Naive thymus-derived CD4-positive, alpha-beta T cell (primary cell): ENCODE measurements at regions not wholly inside any gene's neighbourhood (a gene's known extent, or its start where the extent isn't known, plus 50 kb on each side); places are given as distances from the start of the nearest gene placed in this dataset.

Experiments
- ATAC-seq: fragments of 150-1000 bp; cut with Tn5 transposase; 2 replicates; pipeline ENCODE4 v1.10.0; 2021; ENCODE audit warnings: mild to moderate bottlenecking, moderate library complexity
- CTCF ChIA-PET: fragments of 350-600 bp; sonication (Branson Sonifier 250); formaldehyde crosslinking; loops from one replicate; lab custom pipeline; 2021; ENCODE audit warnings: antibody characterized with exemption; lab: Charles Lee
- POLR2A ChIA-PET: fragments of 350-600 bp; sonication (Branson Sonifier 250); formaldehyde crosslinking; loops from one replicate; lab custom pipeline; 2021; ENCODE audit warnings: antibody characterized with exemption, inconsistent platforms; lab: Charles Lee
- DNase-seq, 9 donors: peaks; one replicate each; pipeline versions ENCODE4 v3.0.0 to v3.0.0-alpha.2; 2020 to 2022; ENCODE audit warnings: mixed read lengths in 1 of 9
- H3K27ac ChIP-seq: one replicate; pipeline ENCODE4 v1.7.0; 2013; ENCODE audit warnings: mild to moderate bottlenecking, low read depth, low read length, moderate library complexity
- H3K27me3 ChIP-seq, 2 donors: one replicate each; pipeline ENCODE4 v1.7.0; 2013; ENCODE audit warnings: low read length in 2 of 2, mild to moderate bottlenecking in 2 of 2, moderate library complexity in 2 of 2; ENCODE audit not compliant: control insufficient read depth in 2 of 2, insufficient read depth in 2 of 2
- H3K36me3 ChIP-seq, 3 experiments: 1 replicate in 2 of 3; 2 replicates in 1 of 3; pipeline ENCODE4 v1.7.0; 2013; ENCODE audit warnings: low read length in 3 of 3, mild to moderate bottlenecking in 3 of 3, moderate library complexity in 1 of 3; ENCODE audit not compliant: insufficient read depth in 3 of 3, control insufficient read depth in 2 of 3
- H3K4me1 ChIP-seq, 2 donors: one replicate each; pipeline ENCODE4 v1.7.0; 2013; ENCODE audit warnings: low read length in 2 of 2, mild to moderate bottlenecking in 2 of 2, moderate library complexity in 1 of 2; ENCODE audit not compliant: control insufficient read depth in 2 of 2, insufficient read depth in 2 of 2
- H3K4me3 ChIP-seq: 2 replicates; pipeline ENCODE4 v1.7.0; 2013; ENCODE audit warnings: mild to moderate bottlenecking, low read length
- H3K9me3 ChIP-seq, 3 experiments: 1 replicate in 2 of 3; 2 replicates in 1 of 3; pipeline ENCODE4 v1.7.0; 2013; ENCODE audit warnings: low read length in 3 of 3; ENCODE audit not compliant: control insufficient read depth in 2 of 3
- H3K27ac Mint-ChIP-seq, 9 donors: one replicate each; pipeline ENCODE4 v1.8.0; 2020 to 2022; ENCODE audit warnings: mixed read lengths in 9 of 9, mild to moderate bottlenecking in 8 of 9, moderate library complexity in 5 of 9, inconsistent platforms in 2 of 9
- H3K27me3 Mint-ChIP-seq, 5 donors: one replicate each; pipeline ENCODE4 v1.8.0; 2021 to 2022; ENCODE audit warnings: mixed read lengths in 5 of 5, mild to moderate bottlenecking in 1 of 5
- H3K36me3 Mint-ChIP-seq, 5 donors: one replicate each; pipeline ENCODE4 v1.8.0; 2020 to 2022; ENCODE audit warnings: mixed read lengths in 5 of 5, mild to moderate bottlenecking in 3 of 5, inconsistent platforms in 1 of 5
- H3K4me1 Mint-ChIP-seq, 7 donors: one replicate each; pipeline ENCODE4 v1.8.0; 2020 to 2022; ENCODE audit warnings: mixed read lengths in 7 of 7, mild to moderate bottlenecking in 3 of 7, inconsistent platforms in 1 of 7
- H3K4me3 Mint-ChIP-seq, 10 donors: one replicate each; pipeline ENCODE4 v1.8.0; 2020 to 2022; ENCODE audit warnings: mild to moderate bottlenecking in 10 of 10, mixed read lengths in 10 of 10, moderate library complexity in 6 of 10, inconsistent platforms in 2 of 10
- H3K9me3 Mint-ChIP-seq, 11 donors: one replicate each; pipeline ENCODE4 v1.8.0; 2020 to 2022; ENCODE audit warnings: mixed read lengths in 11 of 11, mild to moderate bottlenecking in 4 of 11, inconsistent platforms in 1 of 11, moderate library complexity in 1 of 11
- intact Hi-C, 2 donors: fragments of 100-400 bp; cut with micrococcal nuclease; formaldehyde crosslinking; loops; one replicate each; pipeline ENCODE4 v1.15.1; 2023

- Mint-ChIP-seq H3K4me1 (no peaks in the 10 kb centered on the region), H3K9me3 (peaks cover 0 to 2% (median 0%) of the 10 kb centered on the region in 11 donors), H3K4me3 (no peak overlapping the region), H3K27ac (no peak overlapping the region), H3K36me3 (no peaks in the 10 kb centered on the region), H3K27me3 (peaks cover 0 to 4% (median 0%) of the 10 kb centered on the region in 5 donors)
- no peak overlapping the region for H3K27ac ChIP-seq
- DNase-seq: no peak
- H3K9me3 ChIP-seq: no peaks in the 10 kb centered on the region
- H3K27me3 ChIP-seq: no peaks in the 10 kb centered on the region
- ATAC-seq: no peak
- ChIA-PET POLR2A (no interaction called here), CTCF (no interaction called here)
- intact Hi-C loops: no loop called here
- H3K4me3 ChIP-seq: no peak overlapping the region
- no peaks in the 10 kb centered on the region for H3K4me1 ChIP-seq
- H3K36me3 ChIP-seq: no peaks in the 10 kb centered on the region
Measured at GRCh38 chr3:104785947-104786346, 580.8 kb upstream of the ALCAM start.

GRCh38 chr3:104787306-104787705 is 579.4 kb upstream of the ALCAM start:
- H3K4me1 ChIP-seq: no peaks in the 10 kb centered on the region
- CTCF ChIA-PET: no interaction called here
- Mint-ChIP-seq H3K36me3 (no peaks in the 10 kb centered on the region), H3K9me3 (peaks cover 0 to 2% (median 0%) of the 10 kb centered on the region in 11 donors), H3K4me3 (no peak overlapping the region), H3K27me3 (peaks cover 0 to 4% (median 0%) of the 10 kb centered on the region in 5 donors), H3K4me1 (no peaks in the 10 kb centered on the region), H3K27ac (no peak overlapping the region)
- ATAC-seq: no peak
- H3K9me3 ChIP-seq: no peaks in the 10 kb centered on the region
- H3K27me3 ChIP-seq: no peaks in the 10 kb centered on the region
- intact Hi-C loops: no loop called here
- no peak for DNase-seq
- H3K4me3 ChIP-seq: no peak overlapping the region
- no peak overlapping the region for H3K27ac ChIP-seq
- H3K36me3 ChIP-seq: no peaks in the 10 kb centered on the region
- POLR2A ChIA-PET: no interaction called here

- H3K4me1 Mint-ChIP-seq: peaks cover 0 to 2% (median 0%) of the 10 kb centered on the region in 7 donors
- intact Hi-C loops: no loop called here
- CTCF ChIA-PET: no interaction called here
- Histone ChIP-seq H3K4me1 (no peaks in the 10 kb centered on the region), H3K27ac (no peak overlapping the region), H3K9me3 (no peaks in the 10 kb centered on the region), H3K27me3 (no peaks in the 10 kb centered on the region), H3K4me3 (no peak overlapping the region), H3K36me3 (no peaks in the 10 kb centered on the region)
- POLR2A ChIA-PET: no interaction called here
- H3K27ac Mint-ChIP-seq: no peak overlapping the region
- no peaks in the 10 kb centered on the region for H3K36me3 Mint-ChIP-seq
- H3K9me3 Mint-ChIP-seq: peaks cover 0 to 2% (median 0%) of the 10 kb centered on the region in 11 donors
- H3K4me3 Mint-ChIP-seq: no peak overlapping the region
- DNase-seq: no peak
- ATAC-seq: no peak
- peaks cover 0 to 4% (median 0%) of the 10 kb centered on the region in 5 donors for H3K27me3 Mint-ChIP-seq
Measured at GRCh38 chr3:104788807-104789206, 577.9 kb upstream of the ALCAM start.

GRCh38 chr3:104791331-104791730 is 575.4 kb upstream of the ALCAM start:
- Mint-ChIP-seq H3K4me1 (peaks cover 0 to 2% (median 0%) of the 10 kb centered on the region in 7 donors), H3K9me3 (peaks cover 0 to 2% (median 0%) of the 10 kb centered on the region in 11 donors), H3K4me3 (no peak overlapping the region), H3K27ac (no peak overlapping the region), H3K27me3 (peaks cover 0 to 4% (median 0%) of the 10 kb centered on the region in 5 donors), H3K36me3 (no peaks in the 10 kb centered on the region)
- Histone ChIP-seq H3K9me3 (no peaks in the 10 kb centered on the region), H3K36me3 (no peaks in the 10 kb centered on the region), H3K4me3 (no peak overlapping the region), H3K27ac (no peak overlapping the region), H3K4me1 (no peaks in the 10 kb centered on the region), H3K27me3 (no peaks in the 10 kb centered on the region)
- CTCF ChIA-PET: no interaction called here
- DNase-seq: no peak
- intact Hi-C loops: no loop called here
- POLR2A ChIA-PET: no interaction called here
- ATAC-seq: no peak

- Mint-ChIP-seq H3K9me3 (no peaks in the 10 kb centered on the region), H3K36me3 (no peaks in the 10 kb centered on the region), H3K27ac (no peak overlapping the region), H3K27me3 (no peaks in the 10 kb centered on the region), H3K4me3 (no peak overlapping the region), H3K4me1 (peaks cover 0 to 2% (median 0%) of the 10 kb centered on the region in 7 donors)
- DNase-seq (no peak), ATAC-seq (no peak)
- ChIA-PET CTCF (no interaction called here), POLR2A (no interaction called here)
- Histone ChIP-seq H3K27ac (no peak overlapping the region), H3K4me1 (no peaks in the 10 kb centered on the region), H3K27me3 (no peaks in the 10 kb centered on the region), H3K4me3 (no peak overlapping the region), H3K36me3 (no peaks in the 10 kb centered on the region), H3K9me3 (no peaks in the 10 kb centered on the region)
- intact Hi-C loops: no loop called here
Measured at GRCh38 chr3:104796556-104796955, 570.2 kb upstream of the ALCAM start.

- no peaks in the 10 kb centered on the region for H3K4me1 ChIP-seq
- no peaks in the 10 kb centered on the region for H3K9me3 Mint-ChIP-seq
- H3K4me1 Mint-ChIP-seq: no peaks in the 10 kb centered on the region
- no peak overlapping the region for H3K4me3 ChIP-seq
- no peaks in the 10 kb centered on the region for H3K36me3 Mint-ChIP-seq
- ATAC-seq (no peak), DNase-seq (no peak)
- H3K36me3 ChIP-seq: no peaks in the 10 kb centered on the region
- POLR2A ChIA-PET: no interaction called here
- H3K27me3 Mint-ChIP-seq: peaks cover 0 to 5% (median 0%) of the 10 kb centered on the region in 5 donors
- intact Hi-C loops: no loop called here
- no peak overlapping the region for H3K27ac ChIP-seq
- H3K27ac Mint-ChIP-seq: no peak overlapping the region
- H3K4me3 Mint-ChIP-seq: no peak overlapping the region
- no peaks in the 10 kb centered on the region for H3K27me3 ChIP-seq
- H3K9me3 ChIP-seq: no peaks in the 10 kb centered on the region
- CTCF ChIA-PET: no interaction called here
Measured at GRCh38 chr3:104805042-104805441, 561.7 kb upstream of the ALCAM start.

- Histone ChIP-seq H3K9me3 (no peaks in the 10 kb centered on the region), H3K36me3 (no peaks in the 10 kb centered on the region), H3K4me1 (no peaks in the 10 kb centered on the region), H3K27me3 (no peaks in the 10 kb centered on the region), H3K4me3 (no peak overlapping the region), H3K27ac (no peak overlapping the region)
- ATAC-seq (no peak), DNase-seq (no peak)
- ChIA-PET POLR2A (no interaction called here), CTCF (no interaction called here)
- Mint-ChIP-seq H3K4me1 (no peaks in the 10 kb centered on the region), H3K27ac (no peak overlapping the region), H3K36me3 (no peaks in the 10 kb centered on the region), H3K4me3 (no peak overlapping the region), H3K27me3 (peaks cover 0 to 5% (median 0%) of the 10 kb centered on the region in 5 donors), H3K9me3 (no peaks in the 10 kb centered on the region)
- intact Hi-C loops: no loop called here
Measured at GRCh38 chr3:104805508-104805907, 561.2 kb upstream of the ALCAM start.
